ENCODE measurements at regions not wholly inside any gene's neighbourhood (a gene's known extent, or its start where the extent isn't known, plus 50 kb on each side); places are given as distances from the start of the nearest gene placed in this dataset.

GRCh38 chr3:84738086-84738485, 220.7 kb upstream of the CADM2 start:
- TF ChIP-seq OSR1 (CRISPR knock-in tag; IDR thresholded peaks at IDR 0.05) = no peak
- TF ChIP-seq BACH2 (CRISPR knock-in tag; IDR thresholded peaks at IDR 0.05; ENCODE audit: borderline replicate concordance) = no peak
- TF ChIP-seq TOX (CRISPR knock-in tag; IDR thresholded peaks at IDR 0.05; ENCODE audit: borderline replicate concordance) = no peak
- TF ChIP-seq ZFP30 (CRISPR knock-in tag; IDR thresholded peaks at IDR 0.05) = no peak
- TF ChIP-seq ZNF565 (CRISPR knock-in tag; conservative IDR thresholded peaks at IDR 0.05; ENCODE audit: low read depth) = no peak
- no peak for TF ChIP-seq ZNF8 (CRISPR knock-in tag; IDR thresholded peaks at IDR 0.05)
- TF ChIP-seq CREB5 (CRISPR knock-in tag; IDR thresholded peaks at IDR 0.05; ENCODE audit: low read depth) = no peak
- TF ChIP-seq PPARA (CRISPR knock-in tag; IDR thresholded peaks at IDR 0.05; ENCODE audit: borderline replicate concordance) = no peak
- TF ChIP-seq ESRRG (CRISPR knock-in tag; IDR thresholded peaks at IDR 0.05) = no peak
- TF ChIP-seq GLIS3 (CRISPR knock-in tag; IDR thresholded peaks at IDR 0.05) = no peak
- no peak for TF ChIP-seq PATZ1 (CRISPR knock-in tag; IDR thresholded peaks at IDR 0.05; ENCODE audit: borderline replicate concordance)
- no peak for TF ChIP-seq CSRNP3 (CRISPR knock-in tag; IDR thresholded peaks at IDR 0.05)
- no peak for TF ChIP-seq POU6F1 (CRISPR knock-in tag; IDR thresholded peaks at IDR 0.05; ENCODE audit: borderline replicate concordance, low read depth)
- no peak for TF ChIP-seq RARB (CRISPR knock-in tag; IDR thresholded peaks at IDR 0.05)
- TF ChIP-seq ZNF70 (CRISPR knock-in tag; IDR thresholded peaks at IDR 0.05) = no peak
- TF ChIP-seq ARNTL (CRISPR knock-in tag; IDR thresholded peaks at IDR 0.05; ENCODE audit: borderline replicate concordance, low read depth) = no peak
- no peak for TF ChIP-seq ZC3H10 (CRISPR knock-in tag; IDR thresholded peaks at IDR 0.05)
- TF ChIP-seq SNAI2 (CRISPR knock-in tag; IDR thresholded peaks at IDR 0.05) = no peak
- ATAC-seq = no peak

GRCh38 chr3:84742915-84743425, 215.8 kb upstream of the CADM2 start:
- TF ChIP-seq ZNF565 (CRISPR knock-in tag; conservative IDR thresholded peaks at IDR 0.05; ENCODE audit: low read depth) (no peak), CSDC2 (CRISPR knock-in tag; IDR thresholded peaks at IDR 0.05) (no peak), GLIS3 (CRISPR knock-in tag; IDR thresholded peaks at IDR 0.05) (no peak), CREB5 (CRISPR knock-in tag; IDR thresholded peaks at IDR 0.05; ENCODE audit: low read depth) (no peak), OSR1 (CRISPR knock-in tag; IDR thresholded peaks at IDR 0.05) (no peak), BACH2 (CRISPR knock-in tag; IDR thresholded peaks at IDR 0.05; ENCODE audit: borderline replicate concordance) (no peak), TSHZ2 (CRISPR knock-in tag; IDR thresholded peaks at IDR 0.05) (no peak)
- no peak for ATAC-seq
